Right lobe of liver (tissue), 6 donors: ENCODE measurements at regions not wholly inside any gene's neighbourhood (a gene's known extent, or its start where the extent isn't known, plus 50 kb on each side); places are given as distances from the start of the nearest gene placed in this dataset.

Source experiments
- ATAC-seq, 4 donors: fragments of 200-7000 bp; cut with Tn5 transposase; one replicate each; pipeline ENCODE4 v1.9.1; 2020; ENCODE audit warnings: mild to moderate bottlenecking in 4 of 4, moderate library complexity in 4 of 4
- DNase-seq, 3 donors: peaks; one replicate each; pipeline ENCODE4 v3.0.0-alpha.2; 2020
- H3K27ac ChIP-seq, 3 donors: fragments of 200-600 bp; one replicate each; pipeline ENCODE4 v1.8.0; 2022
- H3K27me3 ChIP-seq, 2 donors: fragments of 200-600 bp; one replicate each; pipeline ENCODE4 v1.8.0; 2022
- H3K36me3 ChIP-seq, 4 donors: fragments of 200-600 bp; sonication (generic) in 1 of 4; one replicate each; pipeline versions ENCODE4 v1.5.1 to v1.8.0; 2017 to 2022; ENCODE audit warnings: control low read depth in 1 of 4
- H3K4me1 ChIP-seq, 4 donors: fragments of 200-600 bp; sonication (generic) in 1 of 4; one replicate each; pipeline versions ENCODE4 v1.5.1 to v1.8.0; 2017 to 2022; ENCODE audit warnings: control low read depth in 1 of 4
- H3K4me3 ChIP-seq, 3 donors: fragments of 200-600 bp; one replicate each; pipeline ENCODE4 v1.8.0; 2022
- H3K9me3 ChIP-seq, 4 donors: fragments of 200-600 bp; sonication (generic) in 1 of 4; one replicate each; pipeline versions ENCODE4 v1.5.1 to v1.8.0; 2017 to 2022; ENCODE audit warnings: control low read depth in 1 of 4
- POLR2A ChIP-seq: fragments of 450-650 bp; IDR thresholded peaks from one replicate; pipeline ENCODE4 v1.6.1; 2017; ENCODE audit warnings: antibody characterized with exemption, mild to moderate bottlenecking
- WGBS: methylation state at CpG from one replicate; pipeline ENCODE4 v1.1.6; 2018; ENCODE audit warnings: low coverage, low lambda C conversion rate; ENCODE audit not compliant: insufficient coverage; ENCODE audit errors: missing lambda C conversion rate; 5-methylcytosine and 5-hydroxymethylcytosine counted together
- intact Hi-C, 2 donors: fragments of 100-400 bp; cut with DNase I; formaldehyde crosslinking; loops; one replicate each; pipeline versions ENCODE4 v1.11.2 to v1.14.1; 2022
- TF ChIP-seq, protein P1 (sequence below), 4 donors: fragments of 200-600 bp in 3 of 4; fragments of 450-650 bp in 1 of 4; IDR thresholded peaks; one replicate each; pipeline versions ENCODE4 v1.5.1 to v1.8.0; 2016 to 2022; ENCODE audit warnings: antibody characterized with exemption in 4 of 4, mild to moderate bottlenecking in 2 of 4
- donor health status: DM: no; HTN: yes; CAD: no.
- donor health status: DM: no; HTN: no; CAD: no.
- donor health status: DM: no; HTN: no; CAD: no.
- donor health status: DM: no; HTN: yes; CAD: no.
- donor health status: DM: no; HTN: yes; CAD: no.

GRCh38 chr5:97608501-97608900 is 425.5 kb upstream of the RIOK2 start:
- TF ChIP-seq POLR2A: no peak
- TF ChIP-seq, protein P1, sequence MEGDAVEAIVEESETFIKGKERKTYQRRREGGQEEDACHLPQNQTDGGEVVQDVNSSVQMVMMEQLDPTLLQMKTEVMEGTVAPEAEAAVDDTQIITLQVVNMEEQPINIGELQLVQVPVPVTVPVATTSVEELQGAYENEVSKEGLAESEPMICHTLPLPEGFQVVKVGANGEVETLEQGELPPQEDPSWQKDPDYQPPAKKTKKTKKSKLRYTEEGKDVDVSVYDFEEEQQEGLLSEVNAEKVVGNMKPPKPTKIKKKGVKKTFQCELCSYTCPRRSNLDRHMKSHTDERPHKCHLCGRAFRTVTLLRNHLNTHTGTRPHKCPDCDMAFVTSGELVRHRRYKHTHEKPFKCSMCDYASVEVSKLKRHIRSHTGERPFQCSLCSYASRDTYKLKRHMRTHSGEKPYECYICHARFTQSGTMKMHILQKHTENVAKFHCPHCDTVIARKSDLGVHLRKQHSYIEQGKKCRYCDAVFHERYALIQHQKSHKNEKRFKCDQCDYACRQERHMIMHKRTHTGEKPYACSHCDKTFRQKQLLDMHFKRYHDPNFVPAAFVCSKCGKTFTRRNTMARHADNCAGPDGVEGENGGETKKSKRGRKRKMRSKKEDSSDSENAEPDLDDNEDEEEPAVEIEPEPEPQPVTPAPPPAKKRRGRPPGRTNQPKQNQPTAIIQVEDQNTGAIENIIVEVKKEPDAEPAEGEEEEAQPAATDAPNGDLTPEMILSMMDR (IDR thresholded peaks at IDR 0.05): no peak
- no peak overlapping the region for H3K4me3 ChIP-seq
- H3K4me1 ChIP-seq: no peaks in the 10 kb centered on the region
- WGBS: 59% methylated on average over 4 of the region's 4 CpGs
- DNase-seq (no peak), ATAC-seq (no peak)
- H3K36me3 ChIP-seq: no peaks in the 10 kb centered on the region
- no peak overlapping the region for H3K27ac ChIP-seq
- intact Hi-C loops: no loop called here
- H3K27me3 ChIP-seq: no peaks in the 10 kb centered on the region
- no peaks in the 10 kb centered on the region for H3K9me3 ChIP-seq

DNA sequence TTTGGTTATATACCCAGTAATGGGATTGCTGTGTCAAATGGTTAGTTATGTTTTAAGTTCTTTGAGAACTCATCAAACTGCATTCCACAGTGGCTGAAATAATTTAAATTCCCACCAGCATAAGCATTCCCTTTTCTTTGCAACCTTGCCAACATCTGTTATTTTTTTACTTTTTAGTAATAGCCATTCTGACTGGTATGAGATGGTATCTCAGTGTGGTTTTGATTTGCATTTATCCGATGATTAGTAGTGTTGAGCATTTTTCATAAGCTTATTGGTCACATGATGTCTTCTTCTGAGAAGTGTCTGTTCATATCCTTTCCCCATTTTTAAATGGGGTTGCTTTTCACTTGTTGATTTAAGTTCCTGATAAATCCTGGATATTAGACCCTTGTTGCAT is 435.7 kb upstream of the RIOK2 start:
- no peaks in the 10 kb centered on the region for H3K9me3 ChIP-seq
- TF ChIP-seq, protein P1 (IDR thresholded peaks at IDR 0.05): no peak
- TF ChIP-seq POLR2A: no peak
- intact Hi-C loops: no loop called here
- H3K36me3 ChIP-seq: no peaks in the 10 kb centered on the region
- no peaks in the 10 kb centered on the region for H3K27me3 ChIP-seq
- H3K4me1 ChIP-seq: no peaks in the 10 kb centered on the region
- no CpG with 5 or more reads among the region's 1 CpG for WGBS
- DNase-seq: no peak
- no peak overlapping the region for H3K4me3 ChIP-seq
- ATAC-seq: no peak
- H3K27ac ChIP-seq: no peak overlapping the region

DNA sequence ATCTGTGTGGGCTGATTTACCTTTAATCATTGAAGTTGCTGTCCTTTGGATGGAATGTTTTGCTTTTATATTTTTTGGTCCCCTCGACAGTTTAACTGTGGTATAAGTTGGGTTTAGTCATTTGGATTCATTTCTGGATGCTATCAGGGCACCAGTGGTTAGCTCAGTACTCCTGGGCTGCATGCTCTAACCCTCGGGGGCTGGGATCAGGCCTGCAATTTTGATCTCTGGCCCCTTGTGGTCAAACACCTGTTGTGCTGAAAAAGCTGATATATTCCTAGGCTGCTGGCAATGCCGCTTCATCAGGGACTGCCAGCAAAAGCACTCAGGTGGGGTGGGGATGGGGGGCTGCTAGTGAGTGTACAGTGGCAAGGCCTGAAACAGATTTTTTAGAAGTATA is 440.4 kb upstream of the RIOK2 start:
- H3K4me1 ChIP-seq: no peaks in the 10 kb centered on the region
- no peaks in the 10 kb centered on the region for H3K9me3 ChIP-seq
- 43% methylated on average over 3 of the region's 3 CpGs for WGBS
- ATAC-seq (no peak), DNase-seq (no peak)
- intact Hi-C loops: no loop called here
- H3K27ac ChIP-seq: no peak overlapping the region
- no peak overlapping the region for H3K4me3 ChIP-seq
- no peaks in the 10 kb centered on the region for H3K27me3 ChIP-seq
- no peak for TF ChIP-seq POLR2A
- TF ChIP-seq, protein P1 (IDR thresholded peaks at IDR 0.05): no peak
- no peaks in the 10 kb centered on the region for H3K36me3 ChIP-seq

DNA sequence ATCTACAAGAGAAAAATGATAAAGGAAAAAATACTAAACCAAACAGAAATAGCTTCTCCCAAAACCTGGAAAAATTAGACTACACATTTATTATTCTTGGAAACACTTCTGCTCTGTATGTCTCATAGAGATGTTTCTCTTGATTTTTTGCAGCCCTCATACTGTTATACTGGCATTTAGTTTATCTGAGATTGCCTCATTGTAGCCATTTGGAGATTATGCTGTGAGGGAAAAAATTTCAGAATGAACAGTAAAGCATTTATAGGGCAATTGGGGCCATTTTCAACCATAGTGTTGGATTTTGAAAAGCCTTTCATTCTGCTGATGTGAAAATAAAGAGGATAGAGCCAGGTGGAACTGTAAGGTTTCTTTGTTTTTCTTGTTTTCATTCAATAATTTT is 441.8 kb upstream of the RIOK2 start:
- no peak for DNase-seq
- intact Hi-C loops: no loop called here
- Histone ChIP-seq H3K9me3 (no peaks in the 10 kb centered on the region), H3K36me3 (no peaks in the 10 kb centered on the region), H3K27ac (no peak overlapping the region), H3K4me3 (no peak overlapping the region), H3K27me3 (no peaks in the 10 kb centered on the region), H3K4me1 (no peaks in the 10 kb centered on the region)
- ATAC-seq: no peak
- TF ChIP-seq, protein P1 (IDR thresholded peaks at IDR 0.05): no peak
- no peak for TF ChIP-seq POLR2A

- 68% methylated on average over 3 of the region's 3 CpGs for WGBS
- H3K36me3 ChIP-seq: no peaks in the 10 kb centered on the region
Observed at GRCh38 chr5:97627272-97627671, 444.2 kb upstream of the RIOK2 start.

More at GRCh38 chr5:97627272-97627671, 444.2 kb upstream of the RIOK2 start:
- TF ChIP-seq POLR2A: no peak
- TF ChIP-seq, protein P1 (IDR thresholded peaks at IDR 0.05): no peak
- Histone ChIP-seq H3K27me3 (no peaks in the 10 kb centered on the region), H3K4me1 (no peaks in the 10 kb centered on the region), H3K4me3 (no peak overlapping the region), H3K9me3 (no peaks in the 10 kb centered on the region), H3K27ac (no peak overlapping the region)
- ATAC-seq (no peak), DNase-seq (no peak)
- intact Hi-C loops: no loop called here
